GM19397 (cell line): ENCODE measurements at regions not wholly inside any gene's neighbourhood (a gene's known extent, or its start where the extent isn't known, plus 50 kb on each side); places are given as distances from the start of the nearest gene placed in this dataset.

ENCODE experiments used
- ATAC-seq: cut with Tn5 transposase; IDR thresholded peaks from one replicate; pipeline ENCODE4 v1.9.1; 2021; ENCODE audit warnings: mild to moderate bottlenecking, moderate library complexity; ENCODE audit not compliant: unreplicated experiment

DNA sequence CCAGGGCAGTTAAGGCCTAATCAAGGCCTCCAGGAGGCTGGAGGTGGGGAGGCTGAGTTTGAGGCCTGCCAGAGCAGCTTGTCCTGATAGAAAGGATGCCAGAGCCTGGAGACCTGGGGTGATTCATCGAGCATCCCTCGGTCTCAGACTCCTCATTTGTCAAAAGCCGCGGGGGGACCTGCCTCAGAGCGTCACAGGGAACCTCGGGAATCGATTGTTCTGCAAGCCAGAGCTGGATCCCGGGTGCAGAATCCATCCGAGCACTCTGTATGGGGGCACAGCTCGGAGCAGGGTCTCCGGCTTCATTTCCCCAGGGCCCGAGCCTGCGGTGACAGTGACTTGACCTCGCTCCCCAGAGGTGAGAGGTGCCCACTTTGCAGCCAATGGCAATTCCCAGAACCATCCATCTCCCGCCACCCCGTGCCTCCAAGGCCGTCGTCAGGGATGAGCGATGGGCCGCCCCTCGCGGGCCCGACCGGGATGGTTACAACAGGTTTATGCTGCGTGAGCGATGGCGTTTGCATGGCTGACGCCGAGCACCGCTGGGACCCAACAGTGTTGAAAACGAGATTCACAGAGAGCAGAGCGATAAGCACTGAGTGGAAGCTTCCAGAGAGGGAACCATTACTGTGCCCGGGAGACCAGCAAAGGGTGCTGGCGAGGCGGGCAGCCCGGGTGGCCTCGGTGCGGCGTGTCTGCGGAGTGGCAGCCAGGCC lies 117.1 kb upstream of the GSE1 start:
- no peak for ATAC-seq

DNA sequence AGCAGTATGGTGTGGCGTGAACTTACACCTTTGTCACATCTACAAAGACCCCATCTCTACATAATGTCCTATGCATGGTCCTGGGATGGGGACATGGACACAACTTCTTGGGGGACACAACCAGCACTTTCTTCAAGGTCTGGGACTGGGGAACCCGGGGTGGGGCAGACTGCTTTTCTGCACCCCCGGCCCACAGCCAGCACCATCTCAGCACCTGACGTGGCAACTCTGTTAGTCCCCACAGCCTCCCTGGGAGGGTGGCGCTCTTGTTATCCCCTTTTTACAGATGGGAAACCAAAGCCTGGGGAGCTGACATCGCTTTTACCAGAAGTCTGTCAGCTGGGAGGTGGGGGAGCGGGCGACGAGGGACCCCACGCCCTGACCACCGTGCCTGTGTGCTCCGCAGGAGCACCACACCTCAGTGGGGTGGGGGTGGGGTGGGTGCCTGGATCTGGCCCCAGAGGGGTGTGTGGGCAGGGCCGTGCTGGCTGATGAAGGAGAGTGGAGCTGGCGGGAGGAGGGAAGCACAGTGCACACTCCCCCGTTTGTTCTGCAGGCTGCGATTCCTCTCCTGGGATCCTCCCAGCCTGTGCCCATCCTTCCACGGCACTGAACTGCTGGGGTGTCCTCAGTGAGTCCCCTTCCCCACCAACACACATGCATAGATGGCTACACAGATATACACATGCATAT lies 115.4 kb upstream of the GSE1 start:
- ATAC-seq, result no peak

GRCh38 chr16:85498607-85499006 lies 114.5 kb upstream of the GSE1 start:
- ATAC-seq, result no peak

- ATAC-seq, result no peak
Observed at GRCh38 chr16:85500220-85500619, 112.9 kb upstream of the GSE1 start.

DNA sequence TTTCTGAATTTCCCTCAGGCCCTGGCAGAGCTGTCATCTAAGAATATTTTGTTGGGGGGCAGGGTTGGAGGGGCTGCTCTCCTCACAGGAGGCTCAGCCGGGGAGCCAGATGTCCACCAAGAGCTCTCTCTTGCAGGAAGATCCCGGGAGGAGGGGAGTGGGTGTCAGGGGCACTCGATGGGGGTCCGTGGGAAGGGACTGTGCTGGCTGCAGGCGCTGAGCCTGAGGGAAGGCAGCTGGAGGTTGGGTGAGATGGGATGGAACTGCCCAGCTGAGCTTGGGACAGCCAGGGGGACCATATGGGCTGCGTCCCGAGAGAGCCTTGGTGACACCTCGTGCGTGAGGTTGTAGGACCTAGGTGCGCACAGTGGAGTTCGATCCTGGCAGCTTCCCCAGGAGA lies 111.2 kb upstream of the GSE1 start:
- no peak for ATAC-seq

DNA sequence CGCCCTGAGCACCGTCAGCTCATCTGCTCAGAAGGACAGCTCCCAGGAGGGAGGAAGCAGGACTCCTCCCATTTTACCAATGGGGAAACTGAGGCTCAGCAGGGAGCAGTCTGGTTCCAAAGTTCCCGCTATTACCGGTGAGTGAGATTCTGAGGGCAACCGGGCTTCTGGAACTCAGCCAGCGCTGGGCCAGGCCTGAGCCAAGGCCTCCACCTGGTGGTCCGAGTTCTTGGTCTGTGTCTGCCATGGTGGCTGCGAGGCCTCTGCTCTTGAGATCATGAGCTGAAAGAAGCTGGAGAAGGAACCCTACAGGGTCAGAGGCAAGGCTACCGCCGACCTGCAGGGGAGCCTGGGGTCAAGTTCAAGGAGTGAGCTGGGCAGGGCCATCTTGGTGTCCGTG lies 110.8 kb upstream of the GSE1 start:
- no peak for ATAC-seq

DNA sequence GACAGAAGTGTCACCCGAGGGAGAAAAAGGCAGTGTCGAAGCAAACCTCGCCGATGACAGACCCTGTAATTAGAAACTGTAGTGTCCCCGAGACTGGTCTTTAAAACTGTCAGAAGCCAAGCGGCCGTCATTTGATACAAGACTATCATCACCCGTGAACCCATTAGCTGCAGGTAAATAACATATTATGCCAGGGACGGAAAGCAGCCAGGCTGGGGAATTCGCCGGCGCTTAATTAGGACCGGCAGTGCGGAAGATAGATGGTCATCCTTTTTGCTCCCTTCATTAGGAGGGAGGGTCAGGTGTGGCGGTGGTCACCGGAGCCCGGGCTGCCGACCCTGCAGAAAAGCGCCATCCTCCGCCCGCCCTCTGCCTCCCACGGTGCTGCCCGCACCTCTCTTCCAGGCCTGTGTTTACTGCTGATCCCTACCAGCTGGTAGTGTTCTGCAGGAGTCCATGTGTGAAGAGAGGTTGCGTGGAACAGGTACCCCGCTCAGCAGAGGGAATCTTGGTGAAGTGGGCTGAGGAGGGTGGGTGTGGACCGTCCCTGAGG lies 109.4 kb upstream of the GSE1 start:
- no peak for ATAC-seq

DNA sequence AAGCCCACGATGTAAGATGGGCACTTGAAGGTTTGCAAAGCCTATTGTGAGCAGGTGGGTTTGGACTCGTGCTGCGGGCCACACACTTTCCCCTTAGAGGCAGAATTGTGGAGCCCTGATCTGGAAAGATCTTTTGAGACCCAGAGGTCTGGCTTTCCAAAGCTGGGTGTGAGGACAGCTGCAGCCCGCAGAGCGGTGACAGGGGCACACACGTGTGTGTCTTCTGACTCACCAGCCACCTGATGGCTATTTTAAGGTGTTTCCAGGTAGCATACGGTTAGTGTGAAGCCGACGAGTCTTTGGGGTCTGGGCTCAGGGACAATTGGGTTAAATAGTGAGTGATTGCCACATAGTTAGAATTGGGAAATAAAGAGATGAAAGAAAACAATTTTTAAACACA lies 108.9 kb upstream of the GSE1 start:
- no peak for ATAC-seq

DNA sequence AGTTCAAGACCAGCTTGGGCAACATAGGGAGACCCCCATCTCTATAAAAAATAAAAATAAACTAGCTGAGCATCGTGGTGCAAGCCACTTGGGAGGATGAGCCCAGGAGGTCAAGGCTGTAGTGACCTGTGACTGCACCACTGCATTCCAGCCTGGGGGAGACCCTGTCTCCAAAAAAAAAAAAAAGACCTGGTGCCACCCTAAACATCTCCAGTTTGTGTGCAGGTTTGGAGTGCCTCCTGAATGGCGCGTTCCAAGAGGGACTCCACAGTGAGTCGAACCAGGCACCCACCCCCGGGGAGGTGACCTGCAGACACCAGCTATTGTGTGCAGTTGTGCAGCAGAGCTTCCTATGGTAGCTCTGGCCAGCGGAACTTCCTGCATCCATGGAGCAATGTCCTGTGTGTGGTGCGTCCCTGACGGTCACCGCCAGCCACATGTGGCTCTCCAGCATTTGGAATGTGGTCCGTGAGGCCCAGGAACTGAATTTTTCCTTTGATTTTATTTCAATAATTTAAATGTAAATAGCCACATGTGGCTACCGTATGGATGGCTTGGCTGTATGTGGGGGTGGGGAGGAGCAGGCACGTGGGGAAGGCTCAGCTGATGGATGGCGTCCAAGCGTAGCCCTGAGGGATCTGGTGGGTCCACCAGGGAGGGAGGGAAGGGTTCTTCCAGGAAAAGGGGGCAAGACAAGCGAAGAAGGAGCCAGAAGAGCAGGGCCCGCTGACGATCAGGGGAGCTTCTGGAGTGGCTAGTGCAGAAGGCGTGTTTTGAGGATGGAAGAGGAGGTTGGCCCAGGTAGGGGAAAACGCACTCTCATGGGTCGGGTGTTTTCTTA lies 107.1 kb upstream of the GSE1 start:
- no peak for ATAC-seq

DNA sequence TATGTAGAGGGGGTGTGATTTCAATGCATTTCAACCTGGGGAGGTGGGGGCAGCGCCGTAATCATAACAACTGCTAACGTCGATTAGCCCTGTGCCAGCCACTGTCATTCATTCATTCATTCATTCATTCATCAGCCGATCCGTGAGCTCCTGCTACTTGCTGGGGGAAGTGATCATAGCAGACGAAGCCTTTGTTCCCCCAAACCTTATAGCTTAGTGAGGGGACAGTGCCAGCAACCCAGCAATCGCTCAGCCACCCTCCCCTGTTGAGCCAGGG lies 106.5 kb upstream of the GSE1 start:
- no peak for ATAC-seq

DNA sequence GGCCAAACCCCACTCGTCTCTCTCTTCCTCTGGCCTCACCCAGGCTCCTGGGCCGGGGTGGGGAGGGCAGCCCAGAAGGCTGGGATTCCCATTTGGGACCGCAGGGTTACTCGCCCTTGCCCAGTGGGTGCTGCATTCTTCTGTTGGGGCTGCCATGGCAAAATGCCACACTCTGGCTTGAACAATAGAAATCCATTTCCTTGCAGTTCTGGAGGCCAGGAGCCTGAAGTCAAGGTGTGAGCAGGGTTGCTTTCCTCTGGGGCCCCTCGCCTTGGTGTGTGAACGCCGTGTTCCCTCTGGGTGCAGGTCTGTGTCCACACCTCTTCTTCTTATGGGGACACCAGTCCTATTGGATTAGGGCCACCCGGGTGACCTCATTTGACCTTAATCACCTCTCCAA lies 105.8 kb upstream of the GSE1 start:
- no peak for ATAC-seq

DNA sequence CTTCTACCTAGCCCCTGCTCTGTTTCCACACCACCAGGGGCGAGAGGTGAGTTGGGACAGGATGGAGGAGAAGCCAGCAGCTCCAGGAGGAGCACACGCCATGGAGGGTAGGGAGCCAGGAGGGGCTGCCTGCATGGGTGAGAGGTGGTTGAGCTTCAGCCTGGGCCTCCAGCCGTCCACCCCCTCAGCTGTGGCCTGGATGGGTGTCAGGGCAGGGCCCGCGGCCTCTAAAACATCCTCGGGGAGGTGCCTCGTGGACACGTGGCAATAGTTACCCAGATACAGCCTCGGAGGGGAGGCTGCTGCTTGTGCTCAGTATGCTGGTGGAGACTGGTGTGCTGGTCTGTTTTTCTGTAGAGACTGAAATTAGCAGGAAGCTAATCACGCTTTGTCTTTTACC lies 104.7 kb upstream of the GSE1 start:
- ATAC-seq, result no peak

DNA sequence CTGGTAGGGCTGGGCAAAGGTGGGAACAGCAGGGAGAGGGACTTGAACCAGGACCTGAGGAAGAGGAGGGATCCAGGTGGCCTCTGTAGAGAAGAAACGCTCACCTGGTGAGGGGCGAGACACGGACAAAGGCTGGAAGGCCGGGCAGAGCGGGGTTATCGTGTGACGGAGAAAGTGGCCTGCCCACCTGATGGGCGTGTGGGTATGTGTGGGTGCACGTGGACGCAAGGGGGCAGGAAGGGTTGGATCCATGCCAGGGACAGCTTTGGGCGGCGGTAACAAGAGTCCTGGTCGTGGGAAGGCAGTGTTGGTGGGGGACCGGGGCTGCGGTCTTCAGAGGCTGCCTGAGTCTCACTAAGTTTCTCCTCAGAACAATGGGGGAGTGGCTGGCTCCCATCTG lies 104.1 kb upstream of the GSE1 start:
- ATAC-seq, result no peak

DNA sequence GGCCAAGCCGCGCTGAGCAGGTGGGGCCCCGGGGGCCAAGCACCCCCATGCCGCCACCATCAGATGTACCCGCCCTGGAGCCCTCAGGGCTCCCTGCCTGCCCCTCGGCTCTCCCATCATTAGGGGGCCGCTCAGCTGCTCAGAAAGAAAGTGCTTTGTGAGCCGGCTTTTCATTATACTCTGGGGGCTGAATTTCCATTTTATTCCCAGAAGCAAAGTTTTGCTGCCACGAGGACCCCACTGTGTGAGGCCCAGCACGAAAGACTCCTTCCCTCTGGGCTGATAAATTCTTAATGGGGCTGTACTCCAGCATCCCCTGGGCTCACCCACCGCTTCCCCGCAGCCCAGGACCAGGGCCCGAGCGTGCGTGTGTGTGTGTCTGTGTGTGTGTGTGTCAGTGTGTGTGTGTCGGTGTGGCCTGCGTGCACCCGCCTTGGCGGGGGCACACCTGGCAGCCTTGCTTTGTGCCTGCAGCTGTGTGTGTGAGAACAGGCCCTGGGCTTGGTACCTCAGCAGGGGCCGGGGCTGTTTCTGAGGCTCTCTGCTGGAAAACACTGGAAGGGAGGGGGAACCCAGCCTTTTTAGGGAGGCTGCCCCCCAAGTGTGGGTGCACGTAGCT lies 103.0 kb upstream of the GSE1 start:
- no peak for ATAC-seq

GRCh38 chr16:85511938-85512807 lies 100.9 kb upstream of the GSE1 start:
- ATAC-seq, result no peak

GRCh38 chr16:85512808-85513115 lies 100.4 kb upstream of the GSE1 start:
- no peak for ATAC-seq

DNA sequence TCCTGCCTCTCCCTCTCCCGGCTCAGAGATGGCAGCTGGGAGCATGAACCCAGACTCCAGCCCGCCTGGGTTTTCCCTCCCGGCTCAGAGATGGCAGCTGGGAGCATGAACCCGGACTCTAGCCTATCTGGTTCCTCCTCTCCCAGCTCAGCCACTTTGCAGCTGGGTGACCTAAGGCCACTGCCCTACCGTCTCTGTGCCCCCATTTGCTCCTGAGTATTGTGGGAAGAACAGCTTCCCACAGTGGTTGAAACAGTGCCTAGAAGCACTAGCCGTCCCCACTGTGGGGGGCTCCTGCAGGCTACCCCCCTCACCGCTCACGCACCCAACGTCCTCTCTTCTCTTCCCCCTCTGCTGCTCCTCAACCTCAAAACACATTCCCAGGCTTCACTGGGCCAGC lies 99.9 kb upstream of the GSE1 start:
- ATAC-seq, result no peak

- ATAC-seq, result no peak
Observed at GRCh38 chr16:85513649-85514048, 99.5 kb upstream of the GSE1 start.

DNA sequence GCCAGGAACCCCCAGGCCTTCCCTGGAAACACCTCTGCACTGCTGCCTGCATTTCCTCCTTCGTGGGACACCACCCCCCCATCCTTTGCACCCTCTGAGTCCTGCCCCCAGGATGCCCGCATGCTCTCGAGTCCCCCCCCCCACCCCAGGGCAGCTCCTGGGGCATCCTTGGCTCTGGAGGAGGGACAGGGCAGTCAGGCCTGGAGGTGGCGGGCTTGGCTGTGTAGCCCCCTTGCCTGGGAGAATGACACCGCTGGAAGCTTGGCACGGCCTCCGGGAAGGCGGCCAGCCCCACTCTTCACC lies 98.9 kb upstream of the GSE1 start:
- ATAC-seq, result no peak

DNA sequence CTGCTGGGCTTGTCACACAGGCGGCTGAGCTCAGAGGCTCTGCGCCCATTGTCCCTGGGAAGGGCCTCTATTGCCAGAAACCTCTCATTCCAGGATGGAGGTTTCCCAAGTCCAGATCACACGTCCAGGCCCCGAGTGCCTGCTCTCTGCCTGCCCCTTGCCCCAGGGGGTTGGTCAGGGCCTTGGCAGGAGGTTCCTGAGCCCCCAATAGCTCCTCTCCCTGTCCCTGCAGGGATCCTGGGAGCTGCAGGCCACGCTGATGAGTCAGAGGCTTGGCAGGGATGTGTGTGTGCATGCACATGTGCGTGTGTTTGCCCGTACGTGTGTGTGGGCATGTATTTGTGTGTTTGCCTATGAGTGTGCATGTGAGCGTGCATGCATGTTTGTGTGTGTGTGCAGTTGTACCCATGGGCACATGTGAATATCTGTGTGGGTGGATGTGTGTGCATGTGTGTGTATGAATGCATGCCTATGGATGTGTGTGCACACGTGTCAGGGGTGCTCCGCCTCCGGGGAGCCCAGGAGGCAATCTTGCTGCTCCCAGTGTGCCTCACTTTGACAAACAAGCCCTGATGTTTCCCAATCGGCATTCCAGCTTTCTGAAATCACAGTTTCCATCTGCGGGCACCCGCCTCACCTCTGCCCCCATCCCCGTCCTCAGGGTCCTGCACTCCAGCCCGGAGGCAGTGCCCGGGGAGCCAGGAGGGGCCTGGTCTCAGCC lies 98.4 kb upstream of the GSE1 start:
- no peak for ATAC-seq
